GM12878 (cell line): ENCODE measurements at regions not wholly inside any gene's neighbourhood (a gene's known extent, or its start where the extent isn't known, plus 50 kb on each side); places are given as distances from the start of the nearest gene placed in this dataset.

ENCODE experiments used
- ATF3 ChIP-seq: IDR thresholded peaks from 2 replicates; pipeline ENCODE4 v1.6.1; 2011; ENCODE audit warnings: low read depth, mild to moderate bottlenecking, low read length, moderate library complexity, borderline replicate concordance; ENCODE audit errors: extremely low read depth
- BRCA1 ChIP-seq: IDR thresholded peaks from 2 replicates; pipeline ENCODE4 v1.6.1; 2011; ENCODE audit warnings: low read depth, low read length, improper control_type of control experiment
- CBFB ChIP-seq: IDR thresholded peaks from 2 replicates; pipeline ENCODE4 v1.6.1; 2016; ENCODE audit warnings: antibody characterized with exemption, low read depth
- CBX5 ChIP-seq: sonication (generic); IDR thresholded peaks from 2 replicates; pipeline ENCODE4 v1.6.1; 2016; ENCODE audit warnings: low read depth, moderate library complexity, mild to moderate bottlenecking, inconsistent platforms
- CTCF ChIP-seq, 3 experiments: IDR thresholded peaks in 2 of 3; conservative IDR thresholded peaks in 1 of 3; 2 replicates each; pipeline ENCODE4 v1.5.1; 2011; ENCODE audit warnings: low read depth in 3 of 3, low read length in 3 of 3, mild to moderate bottlenecking in 3 of 3, control low read depth in 2 of 3, moderate library complexity in 2 of 3, inconsistent platforms in 1 of 3, mixed read lengths in 1 of 3; ENCODE audit not compliant: control insufficient read depth in 2 of 3, insufficient read depth in 1 of 3; ENCODE audit errors: extremely low read depth in 1 of 3
- E2F4 ChIP-seq: IDR thresholded peaks from 2 replicates; pipeline ENCODE4 v1.6.1; 2012; ENCODE audit warnings: low read depth, low read length, improper control_type of control experiment
- EP300 ChIP-seq, 2 experiments: fragments of 150-350 bp in 1 of 2; IDR thresholded peaks; 2 replicates each; pipeline ENCODE4 v1.6.1; 2011 to 2012; ENCODE audit warnings: low read depth in 2 of 2, low read length in 2 of 2, borderline replicate concordance in 1 of 2, improper control_type of control experiment in 1 of 2, inconsistent platforms in 1 of 2; ENCODE audit not compliant: control insufficient read depth in 1 of 2
- ESRRA ChIP-seq: IDR thresholded peaks from 2 replicates; pipeline ENCODE4 v1.6.1; 2012; ENCODE audit warnings: mild to moderate bottlenecking, low read length, improper control_type of control experiment
- EZH2 ChIP-seq: IDR thresholded peaks from 2 replicates; pipeline ENCODE4 v1.6.1; 2012; ENCODE audit warnings: low read depth, mild to moderate bottlenecking, control low read depth, inconsistent platforms, low read length, borderline replicate concordance; ENCODE audit not compliant: control insufficient read depth
- POLR2A ChIP-seq: IDR thresholded peaks from 2 replicates; pipeline ENCODE4 v1.6.1; 2011; ENCODE audit warnings: low read depth, mild to moderate bottlenecking, low read length
- PRDM15 ChIP-seq: fragments of 450-650 bp; formaldehyde crosslinking; IDR thresholded peaks from 2 replicates; pipeline ENCODE4 v1.4.0; 2020; ENCODE audit warnings: mild to moderate bottlenecking, moderate library complexity

GRCh38 chr3:176850498-176850897 lies 346.8 kb downstream of the TBL1XR1 start:
- TF ChIP-seq BRCA1 = no peak
- TF ChIP-seq CBX5 = no peak
- no peak for TF ChIP-seq ATF3
- TF ChIP-seq EZH2 = no peak
- no peak for TF ChIP-seq EP300 (IDR thresholded peaks at IDR 0.05; ENCODE audit: borderline replicate concordance in 1 of 2, control insufficient read depth in 1 of 2, low read depth in 2 of 2, low read length in 2 of 2)
- no peak for TF ChIP-seq PRDM15 (CRISPR knock-in tag)
- no peak for TF ChIP-seq E2F4
- TF ChIP-seq ESRRA = no peak
- TF ChIP-seq POLR2A = no peak
- no peak for TF ChIP-seq CBFB
- no peak for TF ChIP-seq CTCF (IDR thresholded peaks at IDR 0.05 in 2 of 3, conservative IDR thresholded peaks at IDR 0.05 in 1 of 3; ENCODE audit: control insufficient read depth in 2 of 3, extremely low read depth in 1 of 3, insufficient read depth in 1 of 3, low read depth in 3 of 3, low read length in 3 of 3)
